OCI-LY7 (cell line): ENCODE measurements at regions not wholly inside any gene's neighbourhood (a gene's known extent, or its start where the extent isn't known, plus 50 kb on each side); places are given as distances from the start of the nearest gene placed in this dataset.

ENCODE experiments used
- EZH2phosphoT487 ChIP-seq: fragments of 200-600 bp; sonication (generic); IDR thresholded peaks from 2 replicates; pipeline ENCODE4 v1.6.1; 2018; ENCODE audit warnings: low read depth, borderline replicate concordance, mild to moderate bottlenecking, mixed run types, antibody characterized with exemption, low read length, moderate library complexity, mixed read lengths
- TF ChIP-seq, protein P1 (sequence below): fragments of 200-600 bp; sonication (generic); conservative IDR thresholded peaks from 2 replicates; pipeline ENCODE4 v1.5.1; 2014; ENCODE audit warnings: mild to moderate bottlenecking, antibody characterized with exemption, low read length, moderate library complexity, mixed read lengths

DNA sequence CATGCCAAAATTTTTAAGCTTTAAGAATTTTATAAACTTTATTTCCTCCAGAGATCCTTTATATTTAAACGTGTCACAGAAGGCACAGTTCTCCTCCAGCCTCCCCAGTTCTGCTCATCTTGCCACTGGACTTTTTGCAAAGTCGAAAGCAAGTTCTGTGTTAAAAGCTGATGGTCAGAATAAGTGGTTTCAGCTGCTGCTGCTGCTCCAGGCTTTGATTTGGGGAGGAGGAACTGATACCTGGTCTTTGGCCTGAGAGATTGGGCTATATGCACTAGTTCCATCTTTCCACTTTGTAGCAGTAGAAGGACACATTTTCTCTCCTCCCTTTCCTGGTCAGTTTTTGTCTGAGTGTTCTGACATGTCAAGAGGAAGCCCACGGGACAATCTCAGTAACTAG lies 435.9 kb upstream of the PHF14 start:
- TF ChIP-seq, protein P1, sequence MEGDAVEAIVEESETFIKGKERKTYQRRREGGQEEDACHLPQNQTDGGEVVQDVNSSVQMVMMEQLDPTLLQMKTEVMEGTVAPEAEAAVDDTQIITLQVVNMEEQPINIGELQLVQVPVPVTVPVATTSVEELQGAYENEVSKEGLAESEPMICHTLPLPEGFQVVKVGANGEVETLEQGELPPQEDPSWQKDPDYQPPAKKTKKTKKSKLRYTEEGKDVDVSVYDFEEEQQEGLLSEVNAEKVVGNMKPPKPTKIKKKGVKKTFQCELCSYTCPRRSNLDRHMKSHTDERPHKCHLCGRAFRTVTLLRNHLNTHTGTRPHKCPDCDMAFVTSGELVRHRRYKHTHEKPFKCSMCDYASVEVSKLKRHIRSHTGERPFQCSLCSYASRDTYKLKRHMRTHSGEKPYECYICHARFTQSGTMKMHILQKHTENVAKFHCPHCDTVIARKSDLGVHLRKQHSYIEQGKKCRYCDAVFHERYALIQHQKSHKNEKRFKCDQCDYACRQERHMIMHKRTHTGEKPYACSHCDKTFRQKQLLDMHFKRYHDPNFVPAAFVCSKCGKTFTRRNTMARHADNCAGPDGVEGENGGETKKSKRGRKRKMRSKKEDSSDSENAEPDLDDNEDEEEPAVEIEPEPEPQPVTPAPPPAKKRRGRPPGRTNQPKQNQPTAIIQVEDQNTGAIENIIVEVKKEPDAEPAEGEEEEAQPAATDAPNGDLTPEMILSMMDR = no peak
- no peak for TF ChIP-seq EZH2phosphoT487
